ENCODE measurements at regions not wholly inside any gene's neighbourhood (a gene's known extent, or its start where the extent isn't known, plus 50 kb on each side); places are given as distances from the start of the nearest gene placed in this dataset.

GRCh38 chr4:143273160-143273917 is 63.3 kb upstream of the GAB1 start:
- no peaks in the 10 kb centered on the region for H3K36me3 ChIP-seq (ENCODE audit: control insufficient read depth, insufficient read depth, low read length)
- H3K9me3 ChIP-seq (replicated peaks; ENCODE audit: control insufficient read depth, low read depth, low read length), result no peaks in the 10 kb centered on the region
- H3K27ac ChIP-seq (ENCODE audit: low read length), result no peak overlapping the region
- H3K4me1 ChIP-seq (ENCODE audit: control insufficient read depth, insufficient read depth, low read length), result no peaks in the 10 kb centered on the region
- no peak overlapping the region for H3K4me3 ChIP-seq (ENCODE audit: low read length)
- no peaks in the 10 kb centered on the region for H3K27me3 ChIP-seq (ENCODE audit: control insufficient read depth, insufficient read depth, low read length)
- DNase-seq, result no peak
- WGBS (ENCODE audit: insufficient coverage), result 93% methylated on average over 3 of the region's 6 CpGs

GRCh38 chr4:143280861-143281260 is 55.8 kb upstream of the GAB1 start:
- no CpG with 5 or more reads among the region's 2 CpGs for WGBS (ENCODE audit: insufficient coverage)
- H3K27me3 ChIP-seq (ENCODE audit: control insufficient read depth, insufficient read depth, low read length), result no peaks in the 10 kb centered on the region
- peaks cover 9% of the 10 kb centered on the region for H3K4me1 ChIP-seq (ENCODE audit: control insufficient read depth, insufficient read depth, low read length)
- no peak for DNase-seq
- H3K9me3 ChIP-seq (replicated peaks; ENCODE audit: control insufficient read depth, low read depth, low read length), result no peaks in the 10 kb centered on the region
- peak overlapping the region; percentile 84 for H3K27ac ChIP-seq (ENCODE audit: low read length)
- no peak overlapping the region for H3K4me3 ChIP-seq (ENCODE audit: low read length)
- no peaks in the 10 kb centered on the region for H3K36me3 ChIP-seq (ENCODE audit: control insufficient read depth, insufficient read depth, low read length)

- no peaks in the 10 kb centered on the region for H3K27me3 ChIP-seq (ENCODE audit: control insufficient read depth, insufficient read depth, low read length)
- H3K36me3 ChIP-seq (ENCODE audit: control insufficient read depth, insufficient read depth, low read length), result no peaks in the 10 kb centered on the region
- peak; percentile 88 for DNase-seq
- WGBS (ENCODE audit: insufficient coverage), result 83% methylated on average over 1 of the region's 4 CpGs
- peak overlapping the region; percentile 84 for H3K27ac ChIP-seq (ENCODE audit: low read length)
- no peaks in the 10 kb centered on the region for H3K9me3 ChIP-seq (replicated peaks; ENCODE audit: control insufficient read depth, low read depth, low read length)
- H3K4me1 ChIP-seq (ENCODE audit: control insufficient read depth, insufficient read depth, low read length), result peaks cover 9% of the 10 kb centered on the region
- H3K4me3 ChIP-seq (ENCODE audit: low read length), result no peak overlapping the region
Measured at GRCh38 chr4:143281507-143282190, 55.0 kb upstream of the GAB1 start.

GRCh38 chr4:143282211-143282707 is 54.4 kb upstream of the GAB1 start:
- Histone ChIP-seq H3K36me3 (ENCODE audit: control insufficient read depth, insufficient read depth, low read length) (no peaks in the 10 kb centered on the region), H3K4me3 (ENCODE audit: low read length) (no peak overlapping the region), H3K27ac (ENCODE audit: low read length) (peak overlapping the region; percentile 84), H3K27me3 (ENCODE audit: control insufficient read depth, insufficient read depth, low read length) (no peaks in the 10 kb centered on the region), H3K9me3 (replicated peaks; ENCODE audit: control insufficient read depth, low read depth, low read length) (no peaks in the 10 kb centered on the region), H3K4me1 (ENCODE audit: control insufficient read depth, insufficient read depth, low read length) (peaks cover 9% of the 10 kb centered on the region)
- WGBS (ENCODE audit: insufficient coverage), result no CpG with 5 or more reads among the region's 3 CpGs
- DNase-seq, result peak; percentile 96

- DNase-seq, result peak; percentile 89
- Histone ChIP-seq H3K4me3 (ENCODE audit: low read length) (no peak overlapping the region), H3K27ac (ENCODE audit: low read length) (peak overlapping the region; percentile 79), H3K36me3 (ENCODE audit: control insufficient read depth, insufficient read depth, low read length) (no peaks in the 10 kb centered on the region), H3K9me3 (replicated peaks; ENCODE audit: control insufficient read depth, low read depth, low read length) (no peaks in the 10 kb centered on the region), H3K27me3 (ENCODE audit: control insufficient read depth, insufficient read depth, low read length) (no peaks in the 10 kb centered on the region), H3K4me1 (ENCODE audit: control insufficient read depth, insufficient read depth, low read length) (peaks cover 13% of the 10 kb centered on the region)
- WGBS (ENCODE audit: insufficient coverage), result no CpG with 5 or more reads among the region's 2 CpGs
Measured at GRCh38 chr4:143285696-143286437, 50.8 kb upstream of the GAB1 start.

GRCh38 chr4:143286701-143287571 is 49.7 kb upstream of the GAB1 start:
- no CpG with 5 or more reads among the region's 7 CpGs for WGBS (ENCODE audit: insufficient coverage)
- peak; percentile 84 for DNase-seq
- H3K27me3 ChIP-seq (ENCODE audit: control insufficient read depth, insufficient read depth, low read length), result no peaks in the 10 kb centered on the region
- H3K4me1 ChIP-seq (ENCODE audit: control insufficient read depth, insufficient read depth, low read length), result peaks cover 6% of the 10 kb centered on the region
- no peak overlapping the region for H3K4me3 ChIP-seq (ENCODE audit: low read length)
- no peaks in the 10 kb centered on the region for H3K9me3 ChIP-seq (replicated peaks; ENCODE audit: control insufficient read depth, low read depth, low read length)
- H3K27ac ChIP-seq (ENCODE audit: low read length), result peak overlapping the region; percentile 79
- no peaks in the 10 kb centered on the region for H3K36me3 ChIP-seq (ENCODE audit: control insufficient read depth, insufficient read depth, low read length)
